ENCODE measurements at regions not wholly inside any gene's neighbourhood (a gene's known extent, or its start where the extent isn't known, plus 50 kb on each side); places are given as distances from the start of the nearest gene placed in this dataset.

- no peak overlapping the region for H3K4me3 ChIP-seq (ENCODE audit: control insufficient read depth, low read depth, low read length)
- TF ChIP-seq CTCF (conservative IDR thresholded peaks at IDR 0.05; ENCODE audit: control insufficient read depth, insufficient read depth, low read depth, low read length): no peak
- no peak for DNase-seq (ENCODE audit: low read depth)
Observed at GRCh38 chr4:42824278-42824977, 68.1 kb upstream of the GRXCR1 start.

GRCh38 chr4:42821230-42821629 lies 71.3 kb upstream of the GRXCR1 start:
- no peak for TF ChIP-seq CTCF (conservative IDR thresholded peaks at IDR 0.05; ENCODE audit: control insufficient read depth, insufficient read depth, low read depth, low read length)
- H3K4me3 ChIP-seq (ENCODE audit: control insufficient read depth, low read depth, low read length): no peak overlapping the region
- DNase-seq (ENCODE audit: low read depth): no peak

GRCh38 chr4:42819863-42820514 lies 72.5 kb upstream of the GRXCR1 start:
- DNase-seq (ENCODE audit: low read depth): no peak

GRCh38 chr4:42817913-42818312 lies 74.6 kb upstream of the GRXCR1 start:
- TF ChIP-seq CTCF (conservative IDR thresholded peaks at IDR 0.05; ENCODE audit: control insufficient read depth, insufficient read depth, low read depth, low read length): no peak

More at GRCh38 chr4:42819863-42820514, 72.5 kb upstream of the GRXCR1 start:
- no peak overlapping the region for H3K4me3 ChIP-seq (ENCODE audit: control insufficient read depth, low read depth, low read length)
- TF ChIP-seq CTCF (conservative IDR thresholded peaks at IDR 0.05; ENCODE audit: control insufficient read depth, insufficient read depth, low read depth, low read length): no peak

GRCh38 chr4:42816880-42817400 lies 75.6 kb upstream of the GRXCR1 start:
- no peak for TF ChIP-seq CTCF (conservative IDR thresholded peaks at IDR 0.05; ENCODE audit: control insufficient read depth, insufficient read depth, low read depth, low read length)
- no peak for DNase-seq (ENCODE audit: low read depth)
- H3K4me3 ChIP-seq (ENCODE audit: control insufficient read depth, low read depth, low read length): no peak overlapping the region

More at GRCh38 chr4:42817913-42818312, 74.6 kb upstream of the GRXCR1 start:
- no peak for DNase-seq (ENCODE audit: low read depth)
- no peak overlapping the region for H3K4me3 ChIP-seq (ENCODE audit: control insufficient read depth, low read depth, low read length)

GRCh38 chr4:42816189-42816879 lies 76.2 kb upstream of the GRXCR1 start:
- no peak overlapping the region for H3K4me3 ChIP-seq (ENCODE audit: control insufficient read depth, low read depth, low read length)
- DNase-seq (ENCODE audit: low read depth): no peak
- TF ChIP-seq CTCF (conservative IDR thresholded peaks at IDR 0.05; ENCODE audit: control insufficient read depth, insufficient read depth, low read depth, low read length): no peak
